ENCODE measurements at regions not wholly inside any gene's neighbourhood (a gene's known extent, or its start where the extent isn't known, plus 50 kb on each side); places are given as distances from the start of the nearest gene placed in this dataset.

- TF ChIP-seq CTCF (IDR thresholded peaks at IDR 0.05; ENCODE audit: low read length) (no peak), EZH2 (IDR thresholded peaks at IDR 0.05; ENCODE audit: borderline replicate concordance, low read length) (no peak)
- H3K79me2 ChIP-seq (ENCODE audit: insufficient read depth, low read length), result no peaks in the 10 kb centered on the region
- H3K9me3 ChIP-seq (ENCODE audit: low read length), result no peaks in the 10 kb centered on the region
- no peak overlapping the region for H2AFZ ChIP-seq (ENCODE audit: low read length)
- H3K36me3 ChIP-seq (ENCODE audit: insufficient read depth, low read length), result no peaks in the 10 kb centered on the region
- no peak overlapping the region for H3K9ac ChIP-seq (ENCODE audit: low read length)
- H3K4me1 ChIP-seq (ENCODE audit: insufficient read depth, low read length, severe bottlenecking), result no peaks in the 10 kb centered on the region
- H3K9me2 ChIP-seq (ENCODE audit: low read depth, low read length), result no peaks in the 10 kb centered on the region
- no peak overlapping the region for H3K4me2 ChIP-seq (ENCODE audit: low read length)
- H4K20me1 ChIP-seq (ENCODE audit: insufficient read depth, low read length), result no peaks in the 10 kb centered on the region
- H3K4me3 ChIP-seq (ENCODE audit: low read depth, low read length, poor library complexity, severe bottlenecking), result no peak overlapping the region
- H3K27me3 ChIP-seq (ENCODE audit: insufficient read depth, low read length), result no peaks in the 10 kb centered on the region
- H3K27ac ChIP-seq (ENCODE audit: low read depth, low read length, poor library complexity, severe bottlenecking), result no peak overlapping the region
- H3F3A ChIP-seq (ENCODE audit: insufficient read depth, low read length), result no peaks in the 10 kb centered on the region
Observed at GRCh38 chr5:8714861-8715260, 831.0 kb downstream of the SEMA5A start.

GRCh38 chr5:8719796-8720195, 826.1 kb downstream of the SEMA5A start:
- Histone ChIP-seq H4K20me1 (ENCODE audit: insufficient read depth, low read length) (no peaks in the 10 kb centered on the region), H3K27me3 (ENCODE audit: insufficient read depth, low read length) (no peaks in the 10 kb centered on the region), H3K9ac (ENCODE audit: low read length) (no peak overlapping the region), H3K79me2 (ENCODE audit: insufficient read depth, low read length) (no peaks in the 10 kb centered on the region), H3K4me2 (ENCODE audit: low read length) (no peak overlapping the region), H3K27ac (ENCODE audit: low read depth, low read length, poor library complexity, severe bottlenecking) (no peak overlapping the region), H3K9me2 (ENCODE audit: low read depth, low read length) (no peaks in the 10 kb centered on the region), H3F3A (ENCODE audit: insufficient read depth, low read length) (no peaks in the 10 kb centered on the region), H3K4me1 (ENCODE audit: insufficient read depth, low read length, severe bottlenecking) (no peaks in the 10 kb centered on the region), H3K9me3 (ENCODE audit: low read length) (no peaks in the 10 kb centered on the region), H2AFZ (ENCODE audit: low read length) (no peak overlapping the region), H3K36me3 (ENCODE audit: insufficient read depth, low read length) (no peaks in the 10 kb centered on the region), H3K4me3 (ENCODE audit: low read depth, low read length, poor library complexity, severe bottlenecking) (no peak overlapping the region)
- TF ChIP-seq EZH2 (IDR thresholded peaks at IDR 0.05; ENCODE audit: borderline replicate concordance, low read length), result no peak
- no peak for TF ChIP-seq CTCF (IDR thresholded peaks at IDR 0.05; ENCODE audit: low read length)

- no peak overlapping the region for H3K4me2 ChIP-seq (ENCODE audit: low read length)
- H3K27me3 ChIP-seq (ENCODE audit: insufficient read depth, low read length), result no peaks in the 10 kb centered on the region
- no peak overlapping the region for H3K27ac ChIP-seq (ENCODE audit: low read depth, low read length, poor library complexity, severe bottlenecking)
- H3K9me2 ChIP-seq (ENCODE audit: low read depth, low read length), result no peaks in the 10 kb centered on the region
- no peak overlapping the region for H3K4me3 ChIP-seq (ENCODE audit: low read depth, low read length, poor library complexity, severe bottlenecking)
- H3K79me2 ChIP-seq (ENCODE audit: insufficient read depth, low read length), result no peaks in the 10 kb centered on the region
- no peaks in the 10 kb centered on the region for H3K9me3 ChIP-seq (ENCODE audit: low read length)
- no peaks in the 10 kb centered on the region for H3K4me1 ChIP-seq (ENCODE audit: insufficient read depth, low read length, severe bottlenecking)
- no peaks in the 10 kb centered on the region for H3F3A ChIP-seq (ENCODE audit: insufficient read depth, low read length)
- H3K36me3 ChIP-seq (ENCODE audit: insufficient read depth, low read length), result no peaks in the 10 kb centered on the region
- TF ChIP-seq EZH2 (IDR thresholded peaks at IDR 0.05; ENCODE audit: borderline replicate concordance, low read length), result no peak
- TF ChIP-seq CTCF (IDR thresholded peaks at IDR 0.05; ENCODE audit: low read length), result no peak
- H4K20me1 ChIP-seq (ENCODE audit: insufficient read depth, low read length), result no peaks in the 10 kb centered on the region
- H2AFZ ChIP-seq (ENCODE audit: low read length), result no peak overlapping the region
- H3K9ac ChIP-seq (ENCODE audit: low read length), result no peak overlapping the region
Observed at GRCh38 chr5:8720506-8720905, 825.4 kb downstream of the SEMA5A start.

All from OCI-LY1 (cell line).